ENCODE measurements at regions not wholly inside any gene's neighbourhood (a gene's known extent, or its start where the extent isn't known, plus 50 kb on each side); places are given as distances from the start of the nearest gene placed in this dataset.
"Not testable (repeated sequence)": the region's sequence is repeated elsewhere in the genome, so short reads cannot be mapped to it uniquely, and the experiment has no call there.

DNA sequence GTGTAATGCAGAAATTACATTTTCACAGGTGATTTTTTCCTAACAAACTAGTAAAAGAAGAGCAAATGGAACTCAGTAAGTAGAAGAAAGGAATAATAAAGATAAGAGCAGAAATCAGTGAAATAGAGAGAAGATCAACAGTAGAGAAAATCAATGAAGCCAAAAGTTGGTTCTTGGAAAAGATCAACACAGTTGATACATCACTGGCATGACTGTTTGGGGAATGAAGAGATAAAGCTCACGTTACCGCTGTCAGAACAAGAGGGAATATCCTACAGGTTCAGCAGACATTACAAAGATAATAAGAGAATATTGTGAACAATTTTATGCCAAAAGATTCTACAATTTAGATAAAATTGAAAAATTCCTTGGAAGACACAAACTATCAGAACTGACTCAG is 146.4 kb downstream of the ACTR3B start:
- Mint-ChIP-seq H3K27ac (no peak overlapping the region), H3K27me3 (no peaks in the 10 kb centered on the region), H3K4me3 (no peak overlapping the region), H3K9me3 (no peaks in the 10 kb centered on the region), H3K4me1 (no peaks in the 10 kb centered on the region)
- no peak for ATAC-seq
- no peak for DNase-seq

GRCh38 chr7:152907042-152907761 is 147.7 kb downstream of the ACTR3B start:
- no peak overlapping the region for H3K4me3 Mint-ChIP-seq
- H3K4me1 Mint-ChIP-seq, result no peaks in the 10 kb centered on the region
- H3K27ac Mint-ChIP-seq, result no peak overlapping the region
- no peaks in the 10 kb centered on the region for H3K27me3 Mint-ChIP-seq
- DNase-seq, result no peak
- H3K9me3 Mint-ChIP-seq, result no peaks in the 10 kb centered on the region
- no peak for ATAC-seq

DNA sequence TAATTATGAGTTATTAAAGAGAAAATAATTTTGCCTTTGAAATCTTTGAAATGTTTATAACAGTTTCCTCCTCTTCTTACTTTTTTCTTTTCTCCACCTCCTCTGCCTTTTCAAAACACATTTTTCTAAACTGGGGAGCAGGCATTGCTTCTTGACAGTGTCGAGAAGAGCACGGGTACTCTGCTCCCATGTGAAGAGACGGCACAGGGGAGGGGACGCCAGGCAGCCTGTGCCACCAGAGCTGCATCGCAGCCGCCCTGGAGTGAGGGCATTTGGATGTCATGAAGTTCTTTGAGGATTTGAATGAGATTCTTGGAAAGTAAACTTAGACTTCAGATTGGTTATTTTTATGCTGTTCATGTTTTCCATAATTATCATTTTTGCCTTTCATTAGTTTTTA is 149.7 kb downstream of the ACTR3B start:
- Mint-ChIP-seq H3K27ac (no peak overlapping the region), H3K4me1 (no peaks in the 10 kb centered on the region), H3K9me3 (no peaks in the 10 kb centered on the region), H3K27me3 (no peaks in the 10 kb centered on the region), H3K4me3 (no peak overlapping the region)
- ATAC-seq (no peak), DNase-seq (no peak)

GRCh38 chr7:152909683-152910544 is 150.4 kb downstream of the ACTR3B start:
- Mint-ChIP-seq H3K4me1 (no peaks in the 10 kb centered on the region), H3K4me3 (no peak overlapping the region), H3K9me3 (no peaks in the 10 kb centered on the region), H3K27me3 (no peaks in the 10 kb centered on the region), H3K27ac (no peak overlapping the region)
- no peak for ATAC-seq
- DNase-seq, result no peak

- H3K4me3 Mint-ChIP-seq, result no peak overlapping the region
- no peaks in the 10 kb centered on the region for H3K27me3 Mint-ChIP-seq
- ATAC-seq (no peak), DNase-seq (no peak)
- no peak overlapping the region for H3K27ac Mint-ChIP-seq
- H3K9me3 Mint-ChIP-seq, result no peaks in the 10 kb centered on the region
- H3K4me1 Mint-ChIP-seq, result no peaks in the 10 kb centered on the region
Observed at GRCh38 chr7:152910545-152911225, 151.1 kb downstream of the ACTR3B start.

GRCh38 chr7:152911226-152911560 is 151.6 kb downstream of the ACTR3B start:
- no peak overlapping the region for H3K27ac Mint-ChIP-seq
- H3K4me1 Mint-ChIP-seq, result no peaks in the 10 kb centered on the region
- no peak overlapping the region for H3K4me3 Mint-ChIP-seq
- DNase-seq (no peak), ATAC-seq (no peak)
- H3K27me3 Mint-ChIP-seq, result no peaks in the 10 kb centered on the region
- no peaks in the 10 kb centered on the region for H3K9me3 Mint-ChIP-seq

- Mint-ChIP-seq H3K9me3 (no peaks in the 10 kb centered on the region), H3K4me3 (no peak overlapping the region), H3K4me1 (no peaks in the 10 kb centered on the region), H3K27ac (no peak overlapping the region), H3K27me3 (no peaks in the 10 kb centered on the region)
- ATAC-seq (peak; percentile 9), DNase-seq (no peak)
Observed at GRCh38 chr7:152911922-152912321, 152.4 kb downstream of the ACTR3B start.

DNA sequence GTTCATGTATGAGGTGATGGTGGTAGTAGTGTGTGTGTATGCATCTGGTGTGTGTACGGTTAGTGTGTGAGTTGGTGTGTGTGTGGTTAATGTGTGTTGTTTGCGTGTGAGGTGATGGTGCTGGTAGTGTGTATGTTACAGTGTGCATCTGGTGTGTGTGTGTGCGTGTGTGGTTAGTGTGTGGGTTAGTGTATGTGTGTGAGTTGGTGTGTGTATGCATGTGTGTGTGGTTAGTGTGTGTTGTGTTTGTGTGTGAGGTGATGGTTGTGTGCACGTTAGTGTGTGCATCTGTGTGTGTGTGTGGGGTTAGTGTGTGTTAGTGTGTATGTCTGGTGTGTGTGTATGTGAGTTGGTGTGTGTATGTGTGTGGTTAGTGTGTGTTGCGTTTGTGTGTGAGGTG is 153.0 kb downstream of the ACTR3B start:
- Mint-ChIP-seq H3K4me3 (no peak overlapping the region), H3K27ac (no peak overlapping the region), H3K27me3 (no peaks in the 10 kb centered on the region), H3K4me1 (no peaks in the 10 kb centered on the region), H3K9me3 (no peaks in the 10 kb centered on the region)
- DNase-seq, result no peak
- ATAC-seq, result no peak

DNA sequence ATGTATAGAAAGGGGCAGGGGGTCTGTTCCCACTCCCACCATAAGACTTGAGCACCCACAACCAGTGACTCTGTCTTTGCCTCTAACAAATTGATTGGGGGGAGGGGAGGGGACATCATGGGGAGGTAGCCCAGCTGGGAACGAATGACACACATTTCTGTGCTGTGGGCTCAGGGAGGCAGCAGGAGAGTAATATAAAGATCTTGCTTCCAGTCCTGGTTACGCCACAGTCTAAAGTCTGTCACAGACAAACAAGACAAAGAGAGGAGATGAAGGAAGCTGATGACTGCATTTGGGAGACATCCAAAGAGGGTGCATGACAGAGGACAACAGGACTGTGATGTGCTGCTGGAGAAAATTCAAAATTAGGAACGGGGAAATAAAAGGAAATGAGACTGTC is 153.9 kb downstream of the ACTR3B start:
- Mint-ChIP-seq H3K4me1 (no peaks in the 10 kb centered on the region), H3K27me3 (no peaks in the 10 kb centered on the region), H3K4me3 (no peak overlapping the region), H3K9me3 (no peaks in the 10 kb centered on the region), H3K27ac (no peak overlapping the region)
- no peak for ATAC-seq
- no peak for DNase-seq

DNA sequence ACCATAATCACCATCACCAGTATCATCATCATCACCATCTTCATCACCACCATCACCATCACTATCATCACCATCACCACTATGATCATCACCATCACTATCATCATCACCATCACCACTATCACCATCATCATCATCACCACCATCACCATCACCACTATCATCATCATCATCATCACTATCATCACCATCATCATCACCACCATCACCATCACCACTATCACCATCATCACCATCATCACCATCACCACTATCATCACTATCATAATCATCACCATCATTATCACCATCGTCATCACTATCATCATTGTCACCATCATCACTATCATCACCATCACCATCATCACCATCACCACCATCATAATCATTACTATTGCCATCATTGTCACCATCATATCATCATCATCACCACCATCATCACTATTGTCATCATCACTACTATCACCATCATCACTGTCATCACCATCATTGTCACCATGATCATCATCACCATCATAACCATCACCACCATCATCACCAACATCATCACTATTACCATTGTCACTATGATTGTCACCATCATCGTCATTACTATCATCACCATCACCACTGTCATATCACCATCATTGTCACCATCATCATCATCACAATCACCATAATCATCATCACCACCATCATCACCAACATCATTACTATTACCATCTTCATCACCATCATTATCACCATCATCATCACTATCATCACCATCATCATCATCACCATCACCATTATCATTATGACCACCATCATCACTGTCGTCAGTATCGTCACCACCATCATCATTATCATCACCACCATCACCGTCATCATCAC is 154.7 kb downstream of the ACTR3B start:
- DNase-seq, result no peak
- H3K4me1 Mint-ChIP-seq, result no peaks in the 10 kb centered on the region
- no peak overlapping the region for H3K4me3 Mint-ChIP-seq
- H3K27ac Mint-ChIP-seq, result no peak overlapping the region
- ATAC-seq, result no peak
- no peaks in the 10 kb centered on the region for H3K27me3 Mint-ChIP-seq
- no peaks in the 10 kb centered on the region for H3K9me3 Mint-ChIP-seq

- not testable (repeated sequence) for H3K4me3 Mint-ChIP-seq, H3K27ac Mint-ChIP-seq, H3K27me3 Mint-ChIP-seq, H3K9me3 Mint-ChIP-seq, ATAC-seq, DNase-seq, H3K4me1 Mint-ChIP-seq
Observed at GRCh38 chr7:152914845-152915102, 155.2 kb downstream of the ACTR3B start.

GRCh38 chr7:152922318-152923081 is 162.9 kb downstream of the ACTR3B start:
- peaks cover 18 to 22% of the 10 kb centered on the region in 2 donors for H3K9me3 Mint-ChIP-seq
- H3K27me3 Mint-ChIP-seq, result peaks cover 45% of the 10 kb centered on the region
- H3K4me1 Mint-ChIP-seq, result peaks cover 8% of the 10 kb centered on the region
- no peak overlapping the region for H3K4me3 Mint-ChIP-seq
- no peak for DNase-seq
- ATAC-seq, result no peak
- no peak overlapping the region for H3K27ac Mint-ChIP-seq

DNA sequence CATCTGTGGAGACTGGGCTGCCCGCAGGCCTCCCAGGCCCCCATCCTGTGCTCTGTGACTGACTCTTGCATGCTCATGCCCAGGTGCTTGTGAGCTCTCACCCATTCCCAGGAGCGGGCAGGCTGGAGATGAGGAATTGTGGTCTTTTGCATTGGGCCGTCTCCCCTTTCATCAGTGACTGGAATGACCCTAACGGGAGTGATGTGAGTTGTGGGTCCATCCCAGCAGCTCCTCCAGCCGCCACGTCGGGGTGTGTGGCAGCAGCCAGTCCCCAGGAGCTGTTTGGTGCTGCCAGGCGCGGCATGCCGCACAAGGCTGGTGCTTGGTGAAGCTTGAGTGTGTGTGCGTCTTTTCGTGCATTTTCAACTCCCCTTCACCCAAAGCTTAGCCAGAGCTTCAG is 164.2 kb downstream of the ACTR3B start:
- no peak for DNase-seq
- Mint-ChIP-seq H3K27ac (no peak overlapping the region), H3K4me1 (peaks cover 8% of the 10 kb centered on the region), H3K27me3 (peaks cover 50% of the 10 kb centered on the region), H3K9me3 (peaks cover 21 to 22% of the 10 kb centered on the region in 2 donors), H3K4me3 (no peak overlapping the region)
- ATAC-seq, result no peak

DNA sequence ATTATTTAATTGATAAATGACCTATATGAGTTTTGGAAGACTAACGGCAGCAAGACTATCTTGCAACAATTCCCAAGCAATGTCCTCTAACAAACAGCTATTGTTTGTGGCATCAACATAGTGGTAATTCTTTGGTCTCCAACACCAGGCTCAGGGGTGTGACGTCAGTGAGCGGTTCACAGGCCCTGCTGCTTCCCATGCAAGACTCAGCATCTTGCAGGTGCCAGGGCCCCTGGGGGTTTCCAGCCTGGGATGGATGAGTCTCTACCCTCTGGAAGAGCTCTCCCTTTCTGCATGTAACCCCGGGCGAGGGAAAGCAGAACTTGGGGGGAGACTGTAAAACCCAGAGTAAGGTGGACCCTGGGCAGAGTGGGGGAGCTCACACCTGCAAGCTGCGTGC is 164.7 kb downstream of the ACTR3B start:
- ATAC-seq (no peak), DNase-seq (no peak)
- no peak overlapping the region for H3K4me3 Mint-ChIP-seq
- peaks cover 50% of the 10 kb centered on the region for H3K27me3 Mint-ChIP-seq
- H3K27ac Mint-ChIP-seq, result no peak overlapping the region
- H3K4me1 Mint-ChIP-seq, result peaks cover 8% of the 10 kb centered on the region
- H3K9me3 Mint-ChIP-seq, result peaks cover 21 to 22% of the 10 kb centered on the region in 2 donors

DNA sequence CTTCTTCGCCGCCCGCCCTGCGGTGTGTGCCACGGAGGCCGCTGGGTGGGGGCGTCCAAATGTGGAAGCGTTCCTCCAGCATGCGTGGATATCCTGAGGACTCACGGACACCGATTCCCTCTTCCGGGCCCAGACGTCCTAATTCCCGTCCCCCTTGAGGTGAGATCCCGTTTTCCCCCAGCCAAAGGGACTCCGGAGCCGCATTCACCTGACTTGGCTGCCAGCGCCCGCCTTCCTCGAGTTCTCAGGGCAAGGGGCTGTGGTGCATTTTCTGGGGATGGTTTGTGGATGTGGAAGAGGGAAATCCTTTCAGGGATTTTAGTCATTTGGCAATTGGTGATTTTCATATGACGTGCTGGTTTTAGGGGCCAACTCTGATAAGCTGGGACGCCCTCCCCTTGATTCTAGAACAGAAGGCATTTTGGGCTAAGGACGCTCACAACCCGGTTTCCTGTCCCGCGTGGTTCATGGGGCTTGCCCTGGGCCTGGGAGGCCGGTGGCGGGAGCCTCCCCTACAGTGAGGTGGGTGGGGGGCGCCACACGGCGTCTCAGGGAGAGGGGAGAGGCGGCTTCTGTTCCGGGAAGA is 165.4 kb downstream of the ACTR3B start:
- ATAC-seq (peak; percentile 53), DNase-seq (no peak)
- Mint-ChIP-seq H3K27ac (peak overlapping the region in 1 of 2 donors; percentile 20), H3K4me3 (peak overlapping the region in 1 of 2 donors; percentile 68), H3K9me3 (peaks cover 23% of the 10 kb centered on the region in 2 donors), H3K4me1 (peaks cover 8% of the 10 kb centered on the region), H3K27me3 (peaks cover 50% of the 10 kb centered on the region)
